ENCODE measurements at regions not wholly inside any gene's neighbourhood (a gene's known extent, or its start where the extent isn't known, plus 50 kb on each side); places are given as distances from the start of the nearest gene placed in this dataset.

DNA sequence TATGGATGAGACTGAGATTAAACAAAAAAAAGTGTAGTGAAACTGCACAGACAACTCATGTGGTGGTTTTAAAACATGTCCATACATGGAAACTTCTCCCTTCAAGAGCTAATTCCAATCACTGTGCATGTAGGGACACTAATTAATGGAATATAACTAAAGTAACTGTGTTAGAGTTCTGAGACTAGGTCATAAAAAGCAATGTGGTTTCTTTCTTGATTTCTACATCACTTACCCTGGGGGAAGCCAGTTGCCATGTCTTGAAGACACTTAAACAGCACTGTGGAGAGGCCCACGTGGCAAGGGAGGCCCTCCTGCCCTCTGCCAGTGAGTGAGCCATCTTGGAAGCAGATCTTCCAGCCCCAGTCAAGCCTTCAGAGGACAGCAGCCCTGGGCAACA is 118.2 kb upstream of the DST start:
- Mint-ChIP-seq H3K4me3 (no peak overlapping the region), H3K4me1 (ENCODE audit: low read depth) (no peaks in the 10 kb centered on the region), H3K27ac (no peak overlapping the region), H3K9me3 (no peaks in the 10 kb centered on the region), H3K27me3 (no peaks in the 10 kb centered on the region), H3K36me3 (ENCODE audit: low read depth) (no peaks in the 10 kb centered on the region)
- Histone ChIP-seq H3K27ac (ENCODE audit: low read depth in 1 of 2, low read length in 2 of 2) (no peak overlapping the region), H3K9me3 (ENCODE audit: control insufficient read depth in 1 of 2, insufficient read depth in 1 of 2, low read length in 2 of 2) (no peaks in the 10 kb centered on the region), H3K4me3 (ENCODE audit: low read length) (no peak overlapping the region), H3K36me3 (ENCODE audit: insufficient read depth, low read length) (no peaks in the 10 kb centered on the region), H3K4me1 (ENCODE audit: insufficient read depth, low read length) (no peaks in the 10 kb centered on the region), H3K27me3 (ENCODE audit: control insufficient read depth in 1 of 2, insufficient read depth in 2 of 2, low read length in 2 of 2) (no peaks in the 10 kb centered on the region)
- ChIA-PET POLR2A (no interaction called here), CTCF (no interaction called here)
- DNase-seq (no peak), ATAC-seq (ENCODE audit: poor library complexity) (no peak)
- intact Hi-C loops (cut with DNase I, micrococcal nuclease) = no loop called here
- TF ChIP-seq, protein P1, sequence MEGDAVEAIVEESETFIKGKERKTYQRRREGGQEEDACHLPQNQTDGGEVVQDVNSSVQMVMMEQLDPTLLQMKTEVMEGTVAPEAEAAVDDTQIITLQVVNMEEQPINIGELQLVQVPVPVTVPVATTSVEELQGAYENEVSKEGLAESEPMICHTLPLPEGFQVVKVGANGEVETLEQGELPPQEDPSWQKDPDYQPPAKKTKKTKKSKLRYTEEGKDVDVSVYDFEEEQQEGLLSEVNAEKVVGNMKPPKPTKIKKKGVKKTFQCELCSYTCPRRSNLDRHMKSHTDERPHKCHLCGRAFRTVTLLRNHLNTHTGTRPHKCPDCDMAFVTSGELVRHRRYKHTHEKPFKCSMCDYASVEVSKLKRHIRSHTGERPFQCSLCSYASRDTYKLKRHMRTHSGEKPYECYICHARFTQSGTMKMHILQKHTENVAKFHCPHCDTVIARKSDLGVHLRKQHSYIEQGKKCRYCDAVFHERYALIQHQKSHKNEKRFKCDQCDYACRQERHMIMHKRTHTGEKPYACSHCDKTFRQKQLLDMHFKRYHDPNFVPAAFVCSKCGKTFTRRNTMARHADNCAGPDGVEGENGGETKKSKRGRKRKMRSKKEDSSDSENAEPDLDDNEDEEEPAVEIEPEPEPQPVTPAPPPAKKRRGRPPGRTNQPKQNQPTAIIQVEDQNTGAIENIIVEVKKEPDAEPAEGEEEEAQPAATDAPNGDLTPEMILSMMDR (IDR thresholded peaks at IDR 0.05) = no peak

DNA sequence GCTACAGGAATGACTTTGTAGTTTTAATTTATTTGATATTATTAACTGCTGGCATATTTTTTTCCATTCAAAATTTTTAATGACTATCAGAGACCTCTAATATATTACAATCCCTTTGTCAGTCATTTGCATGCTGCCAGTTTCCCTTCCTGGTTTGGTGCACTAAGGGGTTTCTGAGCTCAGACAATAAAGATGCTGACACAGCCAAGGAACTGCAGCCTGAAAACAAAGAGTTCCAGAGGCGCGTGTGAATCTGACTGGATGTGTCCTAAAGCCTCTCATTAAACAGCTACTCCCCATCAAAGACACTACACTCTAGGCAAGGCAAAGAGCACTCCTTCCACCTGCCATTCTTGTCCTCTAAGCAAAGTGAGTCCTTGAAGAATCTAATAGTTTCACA is 116.8 kb upstream of the DST start:
- Mint-ChIP-seq H3K27ac (no peak overlapping the region), H3K9me3 (no peaks in the 10 kb centered on the region), H3K4me3 (no peak overlapping the region), H3K4me1 (ENCODE audit: low read depth) (no peaks in the 10 kb centered on the region), H3K27me3 (no peaks in the 10 kb centered on the region), H3K36me3 (ENCODE audit: low read depth) (no peaks in the 10 kb centered on the region)
- H3K27ac ChIP-seq (ENCODE audit: low read depth in 1 of 2, low read length in 2 of 2) = no peak overlapping the region
- H3K36me3 ChIP-seq (ENCODE audit: insufficient read depth, low read length) = no peaks in the 10 kb centered on the region
- H3K9me3 ChIP-seq (ENCODE audit: control insufficient read depth in 1 of 2, insufficient read depth in 1 of 2, low read length in 2 of 2) = no peaks in the 10 kb centered on the region
- no peak overlapping the region for H3K4me3 ChIP-seq (ENCODE audit: low read length)
- ChIA-PET CTCF (no interaction called here), POLR2A (no interaction called here)
- H3K4me1 ChIP-seq (ENCODE audit: insufficient read depth, low read length) = no peaks in the 10 kb centered on the region
- no peaks in the 10 kb centered on the region for H3K27me3 ChIP-seq (ENCODE audit: control insufficient read depth in 1 of 2, insufficient read depth in 2 of 2, low read length in 2 of 2)
- intact Hi-C loops (cut with DNase I, micrococcal nuclease) = no loop called here
- DNase-seq (no peak), ATAC-seq (ENCODE audit: poor library complexity) (no peak)
- TF ChIP-seq, protein P1 (IDR thresholded peaks at IDR 0.05) = no peak

DNA sequence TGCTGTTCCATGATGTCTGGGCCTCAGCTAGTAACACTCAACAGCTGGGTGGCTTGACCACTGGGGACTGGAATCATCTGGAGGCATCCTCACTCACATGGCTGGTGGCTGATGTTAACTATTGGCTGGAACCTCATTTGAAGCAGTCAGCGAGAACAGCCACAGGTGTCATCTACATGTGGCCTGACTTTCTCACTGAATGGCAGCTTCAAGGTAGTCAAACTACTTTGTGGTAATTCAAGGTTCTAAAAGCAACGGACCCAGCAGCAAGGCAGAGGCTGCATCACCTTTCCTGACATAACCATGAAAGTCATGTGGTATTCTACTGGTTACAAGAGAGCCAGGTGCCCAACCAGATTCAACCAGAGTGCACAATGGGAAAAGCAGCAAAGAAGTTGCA is 115.9 kb upstream of the DST start:
- Histone ChIP-seq H3K4me1 (ENCODE audit: insufficient read depth, low read length) (no peaks in the 10 kb centered on the region), H3K9me3 (ENCODE audit: control insufficient read depth in 1 of 2, insufficient read depth in 1 of 2, low read length in 2 of 2) (no peaks in the 10 kb centered on the region), H3K27me3 (ENCODE audit: control insufficient read depth in 1 of 2, insufficient read depth in 2 of 2, low read length in 2 of 2) (no peaks in the 10 kb centered on the region), H3K27ac (ENCODE audit: low read depth in 1 of 2, low read length in 2 of 2) (no peak overlapping the region), H3K4me3 (ENCODE audit: low read length) (no peak overlapping the region), H3K36me3 (ENCODE audit: insufficient read depth, low read length) (no peaks in the 10 kb centered on the region)
- ChIA-PET POLR2A (no interaction called here), CTCF (no interaction called here)
- intact Hi-C loops (cut with DNase I, micrococcal nuclease) = no loop called here
- no peak overlapping the region for H3K4me3 Mint-ChIP-seq
- no peaks in the 10 kb centered on the region for H3K4me1 Mint-ChIP-seq (ENCODE audit: low read depth)
- H3K36me3 Mint-ChIP-seq (ENCODE audit: low read depth) = no peaks in the 10 kb centered on the region
- TF ChIP-seq, protein P1 (IDR thresholded peaks at IDR 0.05) = no peak
- DNase-seq (no peak), ATAC-seq (ENCODE audit: poor library complexity) (no peak)
- H3K27me3 Mint-ChIP-seq = no peaks in the 10 kb centered on the region
- H3K27ac Mint-ChIP-seq = no peak overlapping the region
- no peaks in the 10 kb centered on the region for H3K9me3 Mint-ChIP-seq
